Gastroesophageal sphincter (tissue), 3 donors: ENCODE measurements at regions not wholly inside any gene's neighbourhood (a gene's known extent, or its start where the extent isn't known, plus 50 kb on each side); places are given as distances from the start of the nearest gene placed in this dataset.

Experiments
- CTCF ChIP-seq, 4 experiments: fragments of 200-600 bp in 2 of 4; fragments of 450-650 bp in 2 of 4; sonication (generic) in 1 of 4; IDR thresholded peaks; one replicate each; pipeline ENCODE4 v1.5.1; 2017 to 2019; ENCODE audit warnings: antibody characterized with exemption in 4 of 4, mild to moderate bottlenecking in 2 of 4, moderate library complexity in 2 of 4
- EP300 ChIP-seq: sonication (generic); formaldehyde crosslinking; IDR thresholded peaks from one replicate; pipeline ENCODE4 v1.6.1; 2017; ENCODE audit warnings: antibody characterized with exemption, mild to moderate bottlenecking
- POLR2A ChIP-seq, 2 donors: fragments of 450-650 bp; IDR thresholded peaks; one replicate each; pipeline ENCODE4 v1.6.1; 2017; ENCODE audit warnings: antibody characterized with exemption in 2 of 2, mild to moderate bottlenecking in 2 of 2, moderate library complexity in 1 of 2
- POLR2AphosphoS5 ChIP-seq: sonication (generic); formaldehyde crosslinking; IDR thresholded peaks from one replicate; pipeline ENCODE4 v1.6.1; 2017; ENCODE audit warnings: antibody characterized with exemption

- TF ChIP-seq POLR2A (IDR thresholded peaks at IDR 0.05) (no peak), CTCF (IDR thresholded peaks at IDR 0.05) (no peak), EP300 (no peak), POLR2AphosphoS5 (no peak)
These were observed 266.5 kb downstream of the IRF8 start for GRCh38 chr16:86165479-86165878.
